SK-N-SH (cell line): ENCODE measurements at regions not wholly inside any gene's neighbourhood (a gene's known extent, or its start where the extent isn't known, plus 50 kb on each side); places are given as distances from the start of the nearest gene placed in this dataset.

Source experiments
- CTCF ChIA-PET: fragments of 300-600, 350-600 bp; formaldehyde crosslinking; extraction: SDS; loops from one replicate; lab custom pipeline; 2021; lab: Yijun Ruan, JAX
- POLR2A ChIA-PET: fragments of 350-600 bp; sonication (Branson Sonifier 250); formaldehyde crosslinking; extraction: SDS; loops from one replicate; lab custom pipeline; 2020; ENCODE audit warnings: antibody characterized with exemption, inconsistent platforms; lab: Yijun Ruan, JAX
- DNase-seq: peaks from one replicate; pipeline ENCODE4 v3.0.0; 2012
- H2AFZ ChIP-seq: fragments of 200-600 bp; sonication (generic); 2 replicates; pipeline ENCODE4 v1.8.1; 2016; ENCODE audit warnings: antibody characterized with exemption, mild to moderate bottlenecking, low read depth
- H3F3A ChIP-seq: fragments of 200-600 bp; sonication (generic); replicated peaks from 2 replicates; pipeline ENCODE3; 2016; ENCODE audit warnings: antibody characterized with exemption, mild to moderate bottlenecking; ENCODE audit not compliant: insufficient read depth
- H3K27ac ChIP-seq, 2 experiments: fragments of 200-500 bp in 1 of 2; fragments of 200-600 bp in 1 of 2; sonication (Bioruptor generic) in 1 of 2; sonication (generic), shearing (Covaris generic) in 1 of 2; 2 replicates each; pipeline versions ENCODE4 v1.5.1 to v1.6.1; 2014 to 2016; ENCODE audit warnings: low read depth in 2 of 2, inconsistent platforms in 1 of 2, low read length in 1 of 2, mild to moderate bottlenecking in 1 of 2, mixed read lengths in 1 of 2
- H3K27me3 ChIP-seq: fragments of 200-600 bp; sonication (generic), shearing (Covaris generic); 2 replicates; pipeline ENCODE4 v1.6.1; 2016; ENCODE audit warnings: mixed run types; ENCODE audit not compliant: insufficient read depth
- H3K36me3 ChIP-seq, 2 experiments: fragments of 200-500 bp in 1 of 2; fragments of 200-600 bp in 1 of 2; sonication (Bioruptor generic) in 1 of 2; sonication (generic) in 1 of 2; replicated peaks in 1 of 2; 2 replicates each; pipeline versions ENCODE3 to v1.5.1; 2014 to 2016; ENCODE audit warnings: low read length in 1 of 2, mild to moderate bottlenecking in 1 of 2; ENCODE audit not compliant: insufficient read depth in 2 of 2, control insufficient read depth in 1 of 2
- H3K4me1 ChIP-seq, 2 experiments: fragments of 200-500 bp in 1 of 2; fragments of 200-600 bp in 1 of 2; sonication (Bioruptor generic) in 1 of 2; sonication (generic), shearing (Covaris generic) in 1 of 2; 2 replicates each; pipeline versions ENCODE4 v1.5.1 to v1.6.1; 2014 to 2016; ENCODE audit warnings: low read depth in 1 of 2, low read length in 1 of 2, mixed run types in 1 of 2; ENCODE audit not compliant: insufficient read depth in 2 of 2, control insufficient read depth in 1 of 2
- H3K4me2 ChIP-seq: fragments of 200-600 bp; sonication (generic), shearing (Covaris generic); 2 replicates; pipeline ENCODE4 v1.6.1; 2017; ENCODE audit warnings: mixed run types
- H3K4me3 ChIP-seq, 2 experiments: fragments of 200-500 bp in 1 of 2; fragments of 200-600 bp in 1 of 2; sonication (Bioruptor generic) in 1 of 2; sonication (generic), shearing (Covaris generic) in 1 of 2; 2 replicates each; pipeline versions ENCODE4 v1.5.1 to v1.8.1; 2014 to 2016; ENCODE audit warnings: low read depth in 2 of 2, inconsistent platforms in 1 of 2, low read length in 1 of 2, mild to moderate bottlenecking in 1 of 2, mixed read lengths in 1 of 2, moderate library complexity in 1 of 2
- H3K79me2 ChIP-seq: fragments of 200-600 bp; sonication (generic); 2 replicates; pipeline ENCODE4 v1.8.1; 2017; ENCODE audit warnings: mild to moderate bottlenecking; ENCODE audit not compliant: insufficient read depth
- H3K9ac ChIP-seq: fragments of 200-600 bp; sonication (generic); 2 replicates; pipeline ENCODE4 v1.6.1; 2017; ENCODE audit warnings: mixed run types
- H3K9me2 ChIP-seq: fragments of 200-600 bp; sonication (generic); 2 replicates; pipeline ENCODE4 v1.6.1; 2017; ENCODE audit warnings: mixed run types
- H3K9me3 ChIP-seq: fragments of 200-600 bp; sonication (generic); 2 replicates; pipeline ENCODE4 v1.6.1; 2017; ENCODE audit warnings: mixed run types, mild to moderate bottlenecking, moderate library complexity
- H4K20me1 ChIP-seq: fragments of 200-600 bp; sonication (generic); 2 replicates; pipeline ENCODE4 v1.6.1; 2017; ENCODE audit warnings: mild to moderate bottlenecking, mixed run types; ENCODE audit not compliant: insufficient read depth
- CHD2 ChIP-seq: fragments of 150-350 bp; IDR thresholded peaks from 2 replicates; pipeline ENCODE4 v1.6.1; 2018; ENCODE audit warnings: low read length; ENCODE audit not compliant: partially characterized antibody
- EP300 ChIP-seq, 2 experiments: IDR thresholded peaks; 2 replicates each; pipeline versions ENCODE4 v1.4.0 to v1.6.1; 2012; ENCODE audit warnings: borderline replicate concordance in 1 of 2, low read depth in 1 of 2, low read length in 1 of 2
- EZH2phosphoT487 ChIP-seq: fragments of 200-600 bp; sonication (generic); IDR thresholded peaks from 2 replicates; pipeline ENCODE4 v1.6.1; 2017; ENCODE audit warnings: low read depth, mixed run types, mild to moderate bottlenecking, antibody characterized with exemption, moderate library complexity, borderline replicate concordance
- FOSL2 ChIP-seq: IDR thresholded peaks from 2 replicates; pipeline ENCODE4 v1.4.0; 2012; ENCODE audit warnings: low read depth, mild to moderate bottlenecking, moderate library complexity, borderline replicate concordance
- FOXJ3 ChIP-seq: sonication (generic); formaldehyde crosslinking; IDR thresholded peaks from 2 replicates; pipeline ENCODE4 v1.5.1; 2020; ENCODE audit warnings: mild to moderate bottlenecking, missing genetic modification reagents
- IRF3 ChIP-seq: fragments of 150-350 bp; IDR thresholded peaks from 2 replicates; pipeline ENCODE4 v1.6.1; 2016; ENCODE audit warnings: mild to moderate bottlenecking, low read depth, low read length
- MAX ChIP-seq: IDR thresholded peaks from 2 replicates; pipeline ENCODE4 v1.4.0; 2012; ENCODE audit warnings: low read depth
- MXI1 ChIP-seq: IDR thresholded peaks from 2 replicates; pipeline ENCODE4 v1.6.1; 2012; ENCODE audit warnings: mild to moderate bottlenecking, low read depth, low read length, improper control_type of control experiment
- NFIC ChIP-seq: IDR thresholded peaks from 2 replicates; pipeline ENCODE4 v1.4.0; 2012; ENCODE audit warnings: borderline replicate concordance
- PBX3 ChIP-seq: IDR thresholded peaks from 2 replicates; pipeline ENCODE4; 2012
- POLR2AphosphoS5 ChIP-seq: IDR thresholded peaks from 2 replicates; pipeline ENCODE4 v1.6.1; 2012; ENCODE audit warnings: low read depth, low read length
- RAD21 ChIP-seq: IDR thresholded peaks from 2 replicates; pipeline ENCODE4 v1.6.1; 2012; ENCODE audit warnings: mild to moderate bottlenecking, low read length
- RCOR1 ChIP-seq: fragments of 150-350 bp; IDR thresholded peaks from 2 replicates; pipeline ENCODE4 v1.6.1; 2017; ENCODE audit warnings: antibody characterized with exemption, low read length
- REST ChIP-seq: IDR thresholded peaks from 2 replicates; pipeline ENCODE4 v1.6.1; 2012; ENCODE audit warnings: mild to moderate bottlenecking, low read depth, low read length, moderate library complexity
- SIN3A ChIP-seq: IDR thresholded peaks from 2 replicates; pipeline ENCODE4 v1.6.1; 2012; ENCODE audit warnings: low read depth, mild to moderate bottlenecking, low read length, moderate library complexity, borderline replicate concordance
- SMC3 ChIP-seq: IDR thresholded peaks from 2 replicates; pipeline ENCODE4 v1.6.1; 2012; ENCODE audit warnings: low read depth, low read length, improper control_type of control experiment
- USF1 ChIP-seq: IDR thresholded peaks from 2 replicates; pipeline ENCODE4 v1.4.0; 2012; ENCODE audit warnings: low read depth, borderline replicate concordance
- USF2 ChIP-seq: fragments of 150-350 bp; IDR thresholded peaks from 2 replicates; pipeline ENCODE4 v1.6.1; 2017; ENCODE audit warnings: antibody characterized with exemption, low read length, low read depth, borderline replicate concordance
- YY1 ChIP-seq: IDR thresholded peaks from 2 replicates; pipeline ENCODE4 v1.4.0; 2012; ENCODE audit warnings: low read depth, mild to moderate bottlenecking
- WGBS: methylation state at CpG from one replicate; pipeline ENCODE4 v1.1.6; 2017; ENCODE audit warnings: low lambda C conversion rate; 5-methylcytosine and 5-hydroxymethylcytosine counted together

GRCh38 chr5:158380661-158381060 is 521.7 kb upstream of the CLINT1 start (continued):
- TF ChIP-seq SIN3A (no peak), EZH2phosphoT487 (no peak), POLR2AphosphoS5 (no peak), MAX (no peak), FOSL2 (no peak), USF1 (no peak)

GRCh38 chr5:158378931-158379330 is 520.0 kb upstream of the CLINT1 start:
- Histone ChIP-seq H3K9ac (no peak overlapping the region), H3K27ac (no peak overlapping the region), H3K4me1 (peaks cover 0 to 12% of the 10 kb centered on the region in 2 experiments; a peak in 2 of 4 replicates), H3K9me2 (no peaks in the 10 kb centered on the region), H3K27me3 (no peaks in the 10 kb centered on the region), H3K9me3 (no peaks in the 10 kb centered on the region), H3K4me2 (no peak overlapping the region), H3K79me2 (no peaks in the 10 kb centered on the region), H4K20me1 (no peaks in the 10 kb centered on the region), H3K36me3 (no peaks in the 10 kb centered on the region), H3F3A (peaks cover 13% of the 10 kb centered on the region), H2AFZ (no peak overlapping the region), H3K4me3 (no peak overlapping the region)
- no peak for DNase-seq
- ChIA-PET CTCF (interaction anchor here (1.6 kb wide), 1 partner anchor 21 kb away, joined by 4 read pairs; no protein-coding TSS in a partner anchor), POLR2A (no interaction called here)
- no peak for TF ChIP-seq EZH2phosphoT487
- WGBS: 67% methylated on average over 4 of the region's 4 CpGs

- no peaks in the 10 kb centered on the region for H3F3A ChIP-seq
- no peak overlapping the region for H3K4me2 ChIP-seq
- no peaks in the 10 kb centered on the region for H3K9me2 ChIP-seq
- ChIA-PET POLR2A (no interaction called here), CTCF (no interaction called here)
- H3K4me1 ChIP-seq: no peaks in the 10 kb centered on the region
- no peaks in the 10 kb centered on the region for H4K20me1 ChIP-seq
- no peak overlapping the region for H3K27ac ChIP-seq
- H3K27me3 ChIP-seq: no peaks in the 10 kb centered on the region
- no peak for DNase-seq
- H3K4me3 ChIP-seq: no peak overlapping the region
- no peaks in the 10 kb centered on the region for H3K79me2 ChIP-seq
- no peak for TF ChIP-seq REST
- no peak for TF ChIP-seq CHD2
- TF ChIP-seq YY1: no peak
- no peak for TF ChIP-seq POLR2AphosphoS5
- TF ChIP-seq USF2: no peak
- TF ChIP-seq PBX3: no peak
- TF ChIP-seq IRF3: no peak
- TF ChIP-seq NFIC: no peak
- TF ChIP-seq EP300 (IDR thresholded peaks at IDR 0.05; ENCODE audit: borderline replicate concordance in 1 of 2, low read depth in 1 of 2, low read length in 1 of 2): no peak
- no peak for TF ChIP-seq SMC3
- no peak for TF ChIP-seq RAD21
- no peak for TF ChIP-seq RCOR1
- TF ChIP-seq FOXJ3 (CRISPR knock-in tag): no peak
- TF ChIP-seq MXI1: no peak
- no peak overlapping the region for H3K9ac ChIP-seq
- no peaks in the 10 kb centered on the region for H3K9me3 ChIP-seq
- no peak overlapping the region for H2AFZ ChIP-seq
- no peaks in the 10 kb centered on the region for H3K36me3 ChIP-seq
Observed at GRCh38 chr5:158376679-158377078, 517.7 kb upstream of the CLINT1 start.
